GM12878 (cell line): ENCODE measurements at regions not wholly inside any gene's neighbourhood (a gene's known extent, or its start where the extent isn't known, plus 50 kb on each side); places are given as distances from the start of the nearest gene placed in this dataset.
A peak's percentile ranks its signal among the peaks of the same experiment; 100 is the strongest.

Source experiments
- ATAC-seq: fragments of 200-7000 bp; cut with Tn5 transposase; 3 replicates; pipeline ENCODE4 v1.9.1; 2020; ENCODE audit warnings: mild to moderate bottlenecking, moderate library complexity
- BruUV-seq: library from RNA; stranded (reverse); fragments of 400-500 nt; replicated peaks from 2 replicates; lab custom pipeline; 2021; lab: Mats Ljungman, UMichigan
- CTCF ChIA-PET: fragments of 300-600 bp; sonication (Branson Sonifier 250); formaldehyde crosslinking; extraction: SDS; loops from one replicate; lab custom pipeline; 2021; ENCODE audit warnings: inconsistent platforms; lab: Yijun Ruan, JAX
- POLR2A ChIA-PET: fragments of 350-600 bp; formaldehyde crosslinking; extraction: SDS; loops from one replicate; lab custom pipeline; 2021; ENCODE audit warnings: inconsistent platforms; lab: Charles Lee
- RAD21 ChIA-PET: fragments of 300-600 bp; sonication (Branson Sonifier 250); formaldehyde crosslinking; loops from one replicate; lab custom pipeline; 2023; ENCODE audit warnings: antibody characterized with exemption; ENCODE audit not compliant: unreplicated experiment; lab: Charles Lee
- SMC1A ChIA-PET: fragments of 300-600 bp; sonication (Branson Sonifier 250); formaldehyde crosslinking; loops from one replicate; lab custom pipeline; 2023; ENCODE audit not compliant: unreplicated experiment, uncharacterized antibody; lab: Charles Lee
- DNase-seq: peaks from one replicate; pipeline ENCODE4 v3.0.0-alpha.2; 2011; ENCODE audit warnings: low read depth, low spot score
- FAIRE-seq: peaks from 3 replicates; lab custom pipeline; 2011; peaks lifted over from hg19 to GRCh38; lab: Jason Lieb, UNC
- H2AFZ ChIP-seq: 2 replicates; pipeline ENCODE4 v1.6.0; 2011; ENCODE audit warnings: low read depth, low read length, control low read depth; ENCODE audit not compliant: control insufficient read depth
- H3K27ac ChIP-seq: 2 replicates; pipeline ENCODE4 v1.5.1; 2011; ENCODE audit warnings: control low read depth; ENCODE audit not compliant: control insufficient read depth, insufficient read depth
- H3K27me3 ChIP-seq, 2 experiments: replicated peaks in 1 of 2; 2 replicates each; pipeline versions ENCODE4 v1.6.0 to v1.6.1; 2011; ENCODE audit warnings: low read length in 1 of 2; ENCODE audit not compliant: control insufficient read depth in 2 of 2, insufficient read depth in 2 of 2
- H3K36me3 ChIP-seq, 2 experiments: 2 replicates each; pipeline ENCODE4 v1.5.1; 2011; ENCODE audit warnings: low read length in 1 of 2; ENCODE audit not compliant: control insufficient read depth in 2 of 2, insufficient read depth in 2 of 2
- H3K4me1 ChIP-seq: 2 replicates; pipeline ENCODE4 v1.6.1; 2011; ENCODE audit warnings: mild to moderate bottlenecking, low read length, moderate library complexity, mixed read lengths; ENCODE audit not compliant: control insufficient read depth, insufficient read depth
- H3K4me2 ChIP-seq: 2 replicates; pipeline ENCODE4 v1.6.0; 2011; ENCODE audit warnings: control low read depth; ENCODE audit not compliant: control insufficient read depth, insufficient read depth
- H3K4me3 ChIP-seq: fragments of 200-600 bp; sonication (generic); 2 replicates; pipeline ENCODE4 v1.5.1; 2016
- H3K79me2 ChIP-seq: 2 replicates; pipeline ENCODE4 v1.6.0; 2011; ENCODE audit warnings: low read length; ENCODE audit not compliant: control insufficient read depth, insufficient read depth
- H3K9ac ChIP-seq: 2 replicates; pipeline ENCODE4 v1.8.0; 2011; ENCODE audit warnings: low read length, control low read depth, mixed read lengths; ENCODE audit not compliant: control insufficient read depth, insufficient read depth
- H3K9me3 ChIP-seq: replicated peaks from 3 replicates; pipeline ENCODE4 v1.5.1; 2011; ENCODE audit warnings: mild to moderate bottlenecking, low read length; ENCODE audit not compliant: control insufficient read depth, insufficient read depth
- H4K20me1 ChIP-seq: 2 replicates; pipeline ENCODE4 v1.6.0; 2011; ENCODE audit not compliant: control insufficient read depth, insufficient read depth
- ATF2 ChIP-seq: IDR thresholded peaks from 2 replicates; pipeline ENCODE4 v1.6.1; 2012; ENCODE audit warnings: low read length, inconsistent platforms
- EGR1 ChIP-seq, 2 experiments: IDR thresholded peaks; 1 replicate in 1 of 2; 2 replicates in 1 of 2; pipeline ENCODE4 v1.6.1; 2011 to 2012; ENCODE audit warnings: low read depth in 2 of 2, low read length in 2 of 2, borderline replicate concordance in 1 of 2, mild to moderate bottlenecking in 1 of 2, moderate library complexity in 1 of 2
- MYB ChIP-seq: fragments of 150-350 bp; IDR thresholded peaks from 2 replicates; pipeline ENCODE4 v1.6.1; 2014; ENCODE audit warnings: mild to moderate bottlenecking, low read depth, low read length, borderline replicate concordance
- NKRF ChIP-seq: fragments of 450-650 bp; conservative IDR thresholded peaks from 2 replicates; pipeline ENCODE4 v1.6.1; 2017; ENCODE audit warnings: mild to moderate bottlenecking, moderate library complexity
- PAX5 ChIP-seq: IDR thresholded peaks from 2 replicates; pipeline ENCODE4 v1.6.1; 2011; ENCODE audit warnings: low read depth, low read length, borderline replicate concordance
- SMC3 ChIP-seq: IDR thresholded peaks from 2 replicates; pipeline ENCODE4 v1.6.1; 2011; ENCODE audit warnings: low read length, improper control_type of control experiment, borderline replicate concordance
- SP1 ChIP-seq: IDR thresholded peaks from one replicate; pipeline ENCODE4 v1.6.1; 2011; ENCODE audit warnings: low read depth, low read length
- YY1 ChIP-seq: IDR thresholded peaks from 2 replicates; pipeline ENCODE4 v1.6.1; 2011; ENCODE audit warnings: low read depth, mild to moderate bottlenecking, low read length
- WGBS: methylation state at CpG from one replicate; pipeline ENCODE4 v1.1.6; 2016; ENCODE audit warnings: low lambda C conversion rate; ENCODE audit not compliant: insufficient replicate concordance, insufficient coverage; ENCODE audit errors: missing lambda C conversion rate; 5-methylcytosine and 5-hydroxymethylcytosine counted together
- in situ Hi-C: fragments of 300-500 bp; cut with MboI; formaldehyde crosslinking; loops from 9 replicates; pipeline ENCODE4 v1.14.3; 2018; ENCODE audit warnings: mixed read lengths
- intact Hi-C: fragments of 100-400 bp; cut with micrococcal nuclease; formaldehyde crosslinking; loops from one replicate; pipeline ENCODE4 v1.14.2; 2022; ENCODE audit not compliant: unreplicated experiment
- TF ChIP-seq, protein P1 (sequence below), 3 experiments: IDR thresholded peaks in 2 of 3; conservative IDR thresholded peaks in 1 of 3; 2 replicates each; pipeline ENCODE4 v1.5.1; 2011; ENCODE audit warnings: low read depth in 3 of 3, low read length in 3 of 3, mild to moderate bottlenecking in 3 of 3, control low read depth in 2 of 3, moderate library complexity in 2 of 3, inconsistent platforms in 1 of 3, mixed read lengths in 1 of 3; ENCODE audit not compliant: control insufficient read depth in 2 of 3, insufficient read depth in 1 of 3; ENCODE audit errors: extremely low read depth in 1 of 3

DNA sequence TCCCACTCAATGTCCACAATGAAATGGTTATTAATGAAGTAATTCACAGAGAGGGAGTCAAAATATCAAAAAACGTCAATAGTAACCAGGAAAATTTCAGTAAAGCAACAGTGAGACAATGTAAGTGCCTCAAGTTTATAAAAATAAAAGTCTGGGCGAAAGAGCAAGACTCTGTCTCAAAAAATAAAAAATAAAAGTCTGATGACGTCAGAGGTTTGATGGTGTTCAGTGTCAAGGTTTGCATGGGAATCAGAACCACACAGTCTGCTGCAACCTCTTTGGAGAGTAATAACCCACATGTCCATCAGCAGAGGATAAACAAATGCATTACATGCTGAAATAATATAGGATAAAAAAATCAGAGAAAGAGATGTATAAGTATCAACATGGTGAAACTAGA is 152.4 kb downstream of the ASCL1 start (continued):
- TF ChIP-seq ATF2, result no peak
- TF ChIP-seq SP1, result no peak

DNA sequence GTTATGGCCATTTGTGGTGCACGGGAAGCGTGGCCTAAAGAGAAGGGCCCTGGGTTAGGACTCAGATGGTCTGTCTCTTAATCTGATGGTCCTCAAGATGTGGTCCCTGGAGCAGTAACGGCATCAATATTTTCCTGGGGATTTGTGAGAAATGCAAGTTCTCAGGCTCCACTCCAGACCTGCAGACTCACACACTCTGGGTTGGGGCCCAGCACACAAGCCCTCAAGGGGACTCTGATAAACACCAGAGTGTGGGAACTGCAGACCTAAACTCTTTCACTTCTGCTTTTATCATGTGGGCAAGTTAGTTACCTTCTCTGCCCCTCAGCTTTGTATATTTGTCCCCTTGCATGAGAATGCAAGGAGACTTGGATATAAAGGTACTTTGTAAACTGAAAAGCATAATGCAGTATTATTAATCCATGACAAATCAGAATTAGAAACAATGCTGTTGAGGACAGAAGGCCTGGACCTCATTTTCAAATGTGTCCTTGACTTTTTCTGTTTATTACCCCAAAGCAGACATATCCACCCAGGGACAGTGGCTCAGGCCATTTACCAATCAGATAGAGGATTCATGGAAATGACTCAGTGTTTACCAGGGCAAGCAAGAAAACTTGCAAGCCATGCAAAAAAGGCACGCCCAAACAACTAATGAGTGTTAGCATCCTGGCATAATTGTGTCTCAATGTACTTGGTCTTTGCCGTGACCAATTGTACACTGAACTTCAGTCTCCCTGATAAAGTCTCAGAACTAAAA is 157.0 kb downstream of the ASCL1 start:
- H2AFZ ChIP-seq, result peak overlapping the region; percentile 38
- no TSS peak for BruUV-seq
- H4K20me1 ChIP-seq, result no peaks in the 10 kb centered on the region
- ATAC-seq (peak; percentile 98), DNase-seq (peak; percentile 95), FAIRE-seq (peak; percentile 84)
- in situ Hi-C loops (no loop called here), intact Hi-C loops (loop anchor here (1.0 to 10.0 kb wide), 11 partner anchors 30 to 434 kb away; no protein-coding TSS in a partner anchor)
- no peak overlapping the region for H3K4me3 ChIP-seq
- H3K27ac ChIP-seq, result peak overlapping the region; percentile 80
- ChIA-PET POLR2A (interaction anchor here (1.3 to 1.7 kb wide), 3 partner anchors 11 to 67 kb away, joined by 4 to 5 read pairs (median 5); no protein-coding TSS in a partner anchor), SMC1A (interaction anchor here (1.0 to 4.9 kb wide), 12 partner anchors 9 to 165 kb away, joined by 3 to 49 read pairs (median 6); no protein-coding TSS in a partner anchor), CTCF (interaction anchor here (1.1 to 1.9 kb wide), 4 partner anchors 10 to 155 kb away, joined by 3 to 7 read pairs (median 4); no protein-coding TSS in a partner anchor), RAD21 (interaction anchor here (1.0 to 3.2 kb wide), 10 partner anchors 11 to 434 kb away, joined by 3 to 24 read pairs (median 4); no protein-coding TSS in a partner anchor)
- H3K9ac ChIP-seq, result no peak overlapping the region
- 39% methylated on average over 5 of the region's 5 CpGs for WGBS
- H3K79me2 ChIP-seq, result no peaks in the 10 kb centered on the region
- no peaks in the 10 kb centered on the region for H3K36me3 ChIP-seq
- H3K27me3 ChIP-seq, result no peaks in the 10 kb centered on the region
- peak overlapping the region; percentile 36 for H3K4me2 ChIP-seq
- peaks cover 2% of the 10 kb centered on the region; the same call in 1 of the 3 replicates for H3K9me3 ChIP-seq
- H3K4me1 ChIP-seq, result peaks cover 19% of the 10 kb centered on the region
- TF ChIP-seq SP1 (peak; percentile 69), EGR1 (IDR thresholded peaks at IDR 0.05; ENCODE audit: borderline replicate concordance in 1 of 2, low read depth in 2 of 2, low read length in 2 of 2) (no peak), NKRF (peak; percentile 51; the same call in 1 of the 2 replicates), MYB (peak; percentile 76; the same call in 1 of the 2 replicates), SMC3 (peak; percentile 48; the same call in 1 of the 2 replicates), YY1 (peak; percentile 16; the same call in 1 of the 2 replicates), PAX5 (peak; percentile 86; the same call in 1 of the 2 replicates)
- TF ChIP-seq, protein P1, sequence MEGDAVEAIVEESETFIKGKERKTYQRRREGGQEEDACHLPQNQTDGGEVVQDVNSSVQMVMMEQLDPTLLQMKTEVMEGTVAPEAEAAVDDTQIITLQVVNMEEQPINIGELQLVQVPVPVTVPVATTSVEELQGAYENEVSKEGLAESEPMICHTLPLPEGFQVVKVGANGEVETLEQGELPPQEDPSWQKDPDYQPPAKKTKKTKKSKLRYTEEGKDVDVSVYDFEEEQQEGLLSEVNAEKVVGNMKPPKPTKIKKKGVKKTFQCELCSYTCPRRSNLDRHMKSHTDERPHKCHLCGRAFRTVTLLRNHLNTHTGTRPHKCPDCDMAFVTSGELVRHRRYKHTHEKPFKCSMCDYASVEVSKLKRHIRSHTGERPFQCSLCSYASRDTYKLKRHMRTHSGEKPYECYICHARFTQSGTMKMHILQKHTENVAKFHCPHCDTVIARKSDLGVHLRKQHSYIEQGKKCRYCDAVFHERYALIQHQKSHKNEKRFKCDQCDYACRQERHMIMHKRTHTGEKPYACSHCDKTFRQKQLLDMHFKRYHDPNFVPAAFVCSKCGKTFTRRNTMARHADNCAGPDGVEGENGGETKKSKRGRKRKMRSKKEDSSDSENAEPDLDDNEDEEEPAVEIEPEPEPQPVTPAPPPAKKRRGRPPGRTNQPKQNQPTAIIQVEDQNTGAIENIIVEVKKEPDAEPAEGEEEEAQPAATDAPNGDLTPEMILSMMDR (IDR thresholded peaks at IDR 0.05 in 2 of 3, conservative IDR thresholded peaks at IDR 0.05 in 1 of 3; ENCODE audit: control insufficient read depth in 2 of 3, extremely low read depth in 1 of 3, insufficient read depth in 1 of 3, low read depth in 3 of 3, low read length in 3 of 3), result no peak
